ENCODE measurements at regions not wholly inside any gene's neighbourhood (a gene's known extent, or its start where the extent isn't known, plus 50 kb on each side); places are given as distances from the start of the nearest gene placed in this dataset.

DNA sequence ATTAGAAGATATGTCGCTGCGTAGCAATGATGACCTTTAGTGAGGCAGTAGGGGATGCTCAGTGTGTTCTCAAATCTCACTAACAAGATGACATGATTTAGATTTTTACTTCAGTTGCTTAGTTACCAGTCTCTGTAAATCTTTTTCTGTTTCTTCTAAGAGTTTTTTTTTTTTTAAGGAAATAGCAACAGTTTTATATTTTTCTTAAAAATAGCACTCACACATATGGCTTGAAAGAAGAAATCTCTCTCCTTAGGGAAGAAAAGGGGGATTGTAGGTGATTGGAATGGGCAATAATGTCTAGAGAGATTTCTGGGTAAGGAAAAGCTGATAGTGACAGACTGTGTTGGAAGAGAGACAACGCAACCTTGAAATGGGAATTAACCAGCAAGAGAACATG lies 524.6 kb upstream of the ARPP21 start:
- TF ChIP-seq POLR2A (IDR thresholded peaks at IDR 0.05; ENCODE audit: low read length) (no peak), GATA1 (IDR thresholded peaks at IDR 0.05; ENCODE audit: low read depth, low read length) (no peak)
